Activated CD4-positive, alpha-beta memory T cell treated with anti-CD3 and anti-CD28 coated beads for 36 hours (primary cell): ENCODE measurements at regions not wholly inside any gene's neighbourhood (a gene's known extent, or its start where the extent isn't known, plus 50 kb on each side); places are given as distances from the start of the nearest gene placed in this dataset.
"Not testable (repeated sequence)": the region's sequence is repeated elsewhere in the genome, so short reads cannot be mapped to it uniquely, and the experiment has no call there.

ENCODE experiments used
- CTCF ChIA-PET: fragments of 350-600 bp; sonication (Branson Sonifier 250); formaldehyde crosslinking; loops from one replicate; lab custom pipeline; 2021; ENCODE audit warnings: antibody characterized with exemption, inconsistent platforms; lab: Charles Lee
- POLR2A ChIA-PET: fragments of 350-600 bp; sonication (Branson Sonifier 250); formaldehyde crosslinking; loops from one replicate; lab custom pipeline; 2021; ENCODE audit warnings: antibody characterized with exemption; lab: Charles Lee
- DNase-seq: peaks from one replicate; pipeline ENCODE4 v3.0.0-alpha.2; 2020
- H3K27ac Mint-ChIP-seq: one replicate; pipeline ENCODE4 v1.8.0; 2021; ENCODE audit warnings: mixed read lengths
- H3K27me3 Mint-ChIP-seq: one replicate; pipeline ENCODE4 v1.8.0; 2021; ENCODE audit warnings: mixed read lengths
- H3K36me3 Mint-ChIP-seq: one replicate; pipeline ENCODE4 v1.8.0; 2021; ENCODE audit warnings: mixed read lengths
- H3K4me1 Mint-ChIP-seq: one replicate; pipeline ENCODE4 v1.8.0; 2021; ENCODE audit warnings: low read depth, mixed read lengths
- H3K4me3 Mint-ChIP-seq: one replicate; pipeline ENCODE4 v1.8.0; 2021; ENCODE audit warnings: mild to moderate bottlenecking, mixed read lengths
- H3K9me3 Mint-ChIP-seq: one replicate; pipeline ENCODE4 v1.8.0; 2021; ENCODE audit warnings: mixed read lengths
- intact Hi-C: fragments of 100-400 bp; cut with micrococcal nuclease; formaldehyde crosslinking; loops from one replicate; pipeline ENCODE4 v1.15.1; 2023

DNA sequence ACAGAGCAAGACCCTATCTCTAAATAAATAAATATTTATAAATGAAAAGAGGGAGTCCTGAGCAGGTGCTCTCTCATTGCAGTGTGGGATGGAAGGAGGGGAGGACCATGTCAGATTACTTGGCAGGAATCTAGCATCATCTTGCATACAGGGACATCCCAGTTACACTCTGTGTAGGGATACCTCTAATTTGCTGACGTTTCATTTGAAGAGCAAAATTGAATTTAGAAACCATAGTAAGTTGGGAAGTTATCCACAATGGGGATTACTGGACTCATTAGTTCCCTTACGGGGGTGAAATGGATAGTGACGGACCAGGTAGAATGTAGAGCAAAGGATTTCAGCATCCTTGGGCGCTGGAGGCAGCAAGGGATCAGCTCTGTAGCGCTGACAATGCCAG lies 52.1 kb downstream of the ARHGEF18 start:
- H3K27ac Mint-ChIP-seq, result no peak overlapping the region
- peaks cover 20% of the 10 kb centered on the region for H3K4me1 Mint-ChIP-seq
- H3K27me3 Mint-ChIP-seq, result no peaks in the 10 kb centered on the region
- intact Hi-C loops, result no loop called here
- DNase-seq, result no peak
- no peaks in the 10 kb centered on the region for H3K9me3 Mint-ChIP-seq
- ChIA-PET POLR2A (no interaction called here), CTCF (interaction anchor here (0.6 to 0.9 kb wide), 2 partner anchors 20 to 227 kb away, joined by 3 read pairs; no protein-coding TSS in a partner anchor)
- no peak overlapping the region for H3K4me3 Mint-ChIP-seq
- H3K36me3 Mint-ChIP-seq, result peaks cover 7% of the 10 kb centered on the region

DNA sequence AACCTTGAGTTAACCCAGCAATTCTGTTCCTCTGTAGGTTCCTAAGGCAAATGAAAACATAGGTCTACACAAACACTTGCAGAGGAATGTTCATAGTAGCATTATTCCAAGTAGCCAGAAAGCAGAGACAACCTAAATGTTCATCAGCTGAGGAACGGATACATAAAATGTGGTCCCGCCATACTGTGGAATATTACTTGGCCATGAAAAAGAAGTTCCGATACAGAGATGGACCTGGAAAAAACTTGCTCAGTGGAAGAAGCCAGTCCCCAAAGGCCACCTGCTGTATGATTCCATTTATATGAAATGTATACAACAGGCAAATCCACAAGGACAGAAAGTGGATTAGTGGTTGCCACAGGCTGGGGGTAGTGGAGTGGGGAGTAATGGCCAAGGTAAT lies 53.0 kb downstream of the ARHGEF18 start:
- intact Hi-C loops, result no loop called here
- no peak overlapping the region for H3K4me3 Mint-ChIP-seq
- H3K4me1 Mint-ChIP-seq, result peaks cover 14% of the 10 kb centered on the region
- H3K27me3 Mint-ChIP-seq, result no peaks in the 10 kb centered on the region
- DNase-seq, result no peak
- ChIA-PET CTCF (no interaction called here), POLR2A (no interaction called here)
- peaks cover 7% of the 10 kb centered on the region for H3K36me3 Mint-ChIP-seq
- no peaks in the 10 kb centered on the region for H3K9me3 Mint-ChIP-seq
- H3K27ac Mint-ChIP-seq, result no peak overlapping the region

DNA sequence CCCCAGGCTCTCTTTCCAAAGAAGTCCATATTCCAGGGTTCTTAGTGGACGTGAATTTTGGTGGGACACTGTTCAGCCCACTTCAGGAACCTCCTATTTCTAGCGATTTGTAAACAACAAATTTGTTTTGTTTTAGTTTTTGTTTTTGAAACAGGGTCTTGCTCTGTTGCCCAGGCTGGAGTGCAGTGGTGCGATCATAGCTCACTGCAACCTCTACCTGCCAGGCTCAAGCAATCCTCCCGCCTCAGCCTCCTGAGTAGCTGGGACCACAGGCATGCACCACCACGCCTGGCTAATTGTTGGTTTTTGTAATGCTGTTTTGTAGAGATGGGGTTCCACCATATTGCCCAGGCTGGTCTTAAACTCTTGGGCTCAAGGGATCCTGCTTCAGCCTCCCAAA lies 56.7 kb downstream of the ARHGEF18 start:
- H3K4me3 Mint-ChIP-seq, H3K9me3 Mint-ChIP-seq, DNase-seq, intact Hi-C loops, H3K36me3 Mint-ChIP-seq, H3K27me3 Mint-ChIP-seq, CTCF ChIA-PET, H3K27ac Mint-ChIP-seq, POLR2A ChIA-PET: not testable (repeated sequence)
- peaks cover 14% of the 10 kb centered on the region for H3K4me1 Mint-ChIP-seq

DNA sequence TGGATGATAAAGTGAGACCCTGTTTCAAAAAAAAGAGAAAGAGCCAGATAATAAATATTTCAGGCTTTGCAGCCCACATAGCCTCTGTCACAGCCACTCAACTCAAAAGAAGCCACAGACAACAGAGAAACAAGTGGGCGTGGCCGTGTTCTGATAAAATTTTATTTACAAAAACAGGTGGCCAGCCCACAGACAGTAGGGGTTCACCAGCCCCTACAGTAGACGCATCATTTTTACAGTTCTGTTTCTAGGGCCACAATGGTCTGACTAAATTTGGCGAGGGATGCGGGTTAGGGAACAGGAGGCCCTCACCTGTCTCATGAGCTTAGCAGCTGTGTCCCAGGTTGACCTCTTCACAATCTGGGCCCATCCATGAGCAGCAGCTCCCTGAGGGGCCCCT lies 59.5 kb downstream of the ARHGEF18 start:
- H3K27me3 Mint-ChIP-seq, result no peaks in the 10 kb centered on the region

DNA sequence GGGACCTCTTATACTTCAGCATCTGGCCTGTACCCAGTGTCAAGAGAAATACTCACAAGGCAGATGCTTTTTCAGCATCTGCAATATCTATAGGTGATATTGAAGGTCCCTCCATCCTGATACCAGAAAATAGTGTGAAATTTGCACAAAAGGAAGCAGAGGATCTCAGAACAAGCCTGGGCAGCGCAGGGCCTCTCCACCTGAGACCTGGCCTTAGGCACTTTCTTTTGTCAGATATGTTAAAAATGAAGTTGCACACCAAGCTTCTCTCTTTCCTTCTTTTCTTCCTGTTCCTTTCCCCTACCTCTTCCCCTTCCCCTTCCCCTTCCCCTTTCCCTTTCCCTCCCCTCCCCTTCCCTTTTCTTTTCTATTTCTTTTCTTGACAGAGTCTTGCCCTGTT lies 62.2 kb downstream of the ARHGEF18 start:
- peaks cover 18% of the 10 kb centered on the region for H3K4me1 Mint-ChIP-seq
- H3K9me3 Mint-ChIP-seq, result no peaks in the 10 kb centered on the region
- peaks cover 8% of the 10 kb centered on the region for H3K36me3 Mint-ChIP-seq
- intact Hi-C loops, result no loop called here
- no peaks in the 10 kb centered on the region for H3K27me3 Mint-ChIP-seq
- POLR2A ChIA-PET, result no interaction called here
- CTCF ChIA-PET, result no interaction called here
- DNase-seq, result no peak
- H3K4me3 Mint-ChIP-seq, result no peak overlapping the region
- H3K27ac Mint-ChIP-seq, result no peak overlapping the region

More for the DNA sequence above, 59.5 kb downstream of the ARHGEF18 start:
- no peaks in the 10 kb centered on the region for H3K9me3 Mint-ChIP-seq
- H3K36me3 Mint-ChIP-seq, result peaks cover 12% of the 10 kb centered on the region
- no peak for DNase-seq
- CTCF ChIA-PET, result no interaction called here
- H3K27ac Mint-ChIP-seq, result peak overlapping the region; percentile 11
- intact Hi-C loops, result no loop called here
- peaks cover 18% of the 10 kb centered on the region for H3K4me1 Mint-ChIP-seq
- POLR2A ChIA-PET, result no interaction called here
- no peak overlapping the region for H3K4me3 Mint-ChIP-seq

DNA sequence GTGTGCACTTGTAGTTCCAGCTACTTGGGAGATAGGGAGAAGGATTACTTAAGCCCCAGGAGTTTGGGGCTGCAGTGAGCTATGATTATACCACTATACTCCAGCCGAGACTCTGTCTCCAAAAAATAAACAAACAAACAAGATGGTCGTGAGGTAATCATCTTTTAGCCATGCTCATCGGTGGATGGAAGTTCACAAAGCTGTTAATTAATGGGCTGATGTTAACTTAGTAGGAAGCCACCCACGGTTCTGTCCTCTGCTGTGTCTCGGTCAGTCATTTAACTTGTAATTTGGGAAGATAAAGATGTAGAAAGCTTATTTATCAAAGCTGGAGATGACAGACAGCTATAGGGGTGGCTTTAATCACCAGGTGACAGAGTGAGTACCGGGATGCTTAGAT lies 64.9 kb downstream of the ARHGEF18 start:
- intact Hi-C loops, result no loop called here
- POLR2A ChIA-PET, result interaction anchor here (0.6 kb wide), 1 partner anchor 19 kb away, joined by 4 read pairs; no protein-coding TSS in a partner anchor
- no peaks in the 10 kb centered on the region for H3K9me3 Mint-ChIP-seq
- peaks cover 7% of the 10 kb centered on the region for H3K36me3 Mint-ChIP-seq
- H3K27ac Mint-ChIP-seq, result no peak overlapping the region
- CTCF ChIA-PET, result interaction anchor here (0.9 to 1.3 kb wide), 2 partner anchors 47 to 59 kb away, joined by 3 read pairs; no protein-coding TSS in a partner anchor
- no peaks in the 10 kb centered on the region for H3K27me3 Mint-ChIP-seq
- no peak overlapping the region for H3K4me3 Mint-ChIP-seq
- H3K4me1 Mint-ChIP-seq, result peaks cover 14% of the 10 kb centered on the region
- DNase-seq, result no peak

DNA sequence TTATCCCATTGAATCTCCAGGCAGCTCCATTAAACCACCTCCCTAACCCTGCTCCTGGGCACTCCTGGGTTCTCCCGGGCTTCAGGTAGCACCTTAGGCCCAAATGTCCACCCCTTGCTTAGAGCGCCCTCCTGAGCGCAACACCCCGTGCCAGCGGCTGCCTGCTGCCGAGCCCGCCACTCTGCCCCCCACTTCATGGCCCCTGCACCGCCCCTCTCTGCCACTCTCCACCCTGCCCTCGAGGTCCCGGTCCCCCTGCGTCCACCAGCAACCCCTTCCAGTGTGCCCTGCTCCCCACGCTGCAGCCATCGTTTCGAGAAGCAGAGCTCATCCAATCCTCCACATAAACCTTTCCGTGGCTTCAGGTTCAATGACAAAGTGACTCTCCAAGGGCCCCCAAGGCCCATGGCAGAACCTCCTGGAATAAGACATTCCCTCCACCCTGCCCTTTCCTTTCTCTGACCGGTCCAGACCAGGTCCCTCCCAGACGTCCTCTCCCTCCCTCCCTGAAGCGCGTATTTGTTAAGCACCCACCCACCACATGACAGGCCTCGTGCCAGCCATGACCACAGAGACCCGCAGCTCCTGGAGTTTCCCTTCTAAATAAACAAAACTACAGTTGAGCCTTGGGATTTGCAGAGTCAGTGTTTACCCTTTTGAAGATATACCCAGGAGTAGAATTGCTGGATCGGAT lies 66.6 kb downstream of the ARHGEF18 start:
- ChIA-PET CTCF (no interaction called here), POLR2A (no interaction called here)
- Mint-ChIP-seq H3K36me3 (peaks cover 6% of the 10 kb centered on the region), H3K9me3 (no peaks in the 10 kb centered on the region), H3K27me3 (no peaks in the 10 kb centered on the region), H3K4me1 (peaks cover 10% of the 10 kb centered on the region), H3K4me3 (no peak overlapping the region), H3K27ac (no peak overlapping the region)
- intact Hi-C loops, result no loop called here
- DNase-seq, result no peak

DNA sequence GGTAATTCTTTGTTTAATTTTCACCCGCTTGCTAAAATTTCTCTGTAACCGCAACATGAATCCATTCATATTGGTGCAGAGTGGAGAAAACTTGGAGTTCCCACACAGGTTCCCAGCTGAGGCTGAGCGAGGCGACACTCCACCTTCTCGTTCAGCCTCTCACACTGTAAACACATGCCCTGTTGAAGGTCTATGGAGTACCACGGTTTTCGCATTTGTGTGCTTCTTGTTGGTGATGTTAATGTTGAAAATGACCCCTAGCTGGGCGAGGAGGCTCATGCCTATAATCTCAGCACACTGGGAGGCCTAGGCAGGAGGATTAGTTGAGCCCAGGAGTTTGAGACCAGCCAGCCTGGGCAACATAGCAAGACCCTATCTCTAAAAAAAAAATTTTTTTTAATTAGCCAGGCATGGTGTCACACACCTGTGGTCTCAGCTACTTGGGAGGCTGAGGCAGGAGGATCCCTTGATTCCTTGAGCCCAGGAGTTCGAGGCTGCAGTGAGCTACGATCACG lies 67.2 kb downstream of the ARHGEF18 start:
- H3K4me1 Mint-ChIP-seq, result peaks cover 10% of the 10 kb centered on the region
- ChIA-PET POLR2A (no interaction called here), CTCF (no interaction called here)
- no peak overlapping the region for H3K27ac Mint-ChIP-seq
- H3K27me3 Mint-ChIP-seq, result no peaks in the 10 kb centered on the region
- H3K9me3 Mint-ChIP-seq, result no peaks in the 10 kb centered on the region
- H3K4me3 Mint-ChIP-seq, result no peak overlapping the region
- no peak for DNase-seq
- peaks cover 8% of the 10 kb centered on the region for H3K36me3 Mint-ChIP-seq
- intact Hi-C loops, result no loop called here

DNA sequence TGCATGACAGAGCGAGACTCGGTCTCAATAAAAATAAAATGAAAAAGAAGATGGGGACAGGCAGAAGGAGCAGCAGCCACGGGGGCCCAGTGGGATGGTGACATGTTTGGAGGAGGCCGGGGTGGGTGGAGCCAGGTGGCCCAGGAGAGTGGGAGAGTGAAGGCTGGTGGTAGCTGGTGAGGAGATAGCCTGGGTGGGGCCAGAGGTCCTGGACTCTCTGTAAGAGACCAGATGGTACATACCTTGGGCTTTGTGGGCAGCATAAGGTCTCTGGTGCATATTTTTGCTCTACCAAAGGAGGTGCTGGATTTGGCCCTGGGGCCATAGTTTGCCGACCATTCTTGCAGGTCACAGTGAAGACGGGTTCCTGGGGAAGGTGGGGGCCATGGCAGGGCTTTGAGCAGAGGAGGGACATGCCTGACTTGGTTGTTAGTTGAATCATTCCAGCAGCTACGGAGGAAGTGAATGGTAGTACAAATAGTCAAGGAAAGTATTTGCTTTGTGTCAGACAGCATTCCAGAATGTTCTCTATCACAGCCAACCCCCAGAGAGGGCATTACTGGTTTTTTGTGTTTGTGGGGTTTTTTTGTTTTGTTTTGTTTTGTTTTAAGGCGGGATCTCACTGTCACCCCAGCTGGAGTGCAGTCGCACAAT lies 69.1 kb downstream of the ARHGEF18 start:
- H3K4me3 Mint-ChIP-seq, result no peak overlapping the region
- DNase-seq, result no peak
- CTCF ChIA-PET, result no interaction called here
- peaks cover 6% of the 10 kb centered on the region for H3K36me3 Mint-ChIP-seq
- intact Hi-C loops, result no loop called here
- POLR2A ChIA-PET, result no interaction called here
- no peaks in the 10 kb centered on the region for H3K27me3 Mint-ChIP-seq
- no peaks in the 10 kb centered on the region for H3K9me3 Mint-ChIP-seq
- peaks cover 7% of the 10 kb centered on the region for H3K4me1 Mint-ChIP-seq
- peak overlapping the region; percentile 9 for H3K27ac Mint-ChIP-seq

DNA sequence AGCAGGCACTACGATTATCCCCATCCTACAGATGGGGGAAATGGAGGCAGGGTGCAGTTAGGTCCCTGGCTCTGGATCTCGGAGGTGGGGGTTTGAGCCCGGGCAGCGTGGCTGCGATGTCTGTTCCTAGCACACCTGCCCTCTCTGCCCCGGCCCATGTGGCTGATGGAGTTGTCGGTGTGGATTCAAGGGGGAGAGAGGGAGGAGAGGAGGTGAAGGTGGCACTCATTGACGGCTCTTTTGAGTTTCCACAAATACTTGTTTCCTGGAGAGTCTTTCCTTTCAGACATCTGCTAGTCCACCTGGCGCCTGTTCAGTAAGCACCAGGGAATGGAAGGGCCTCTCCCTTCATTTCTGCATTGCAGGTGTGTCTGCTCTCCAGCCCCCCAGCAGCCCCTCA lies 69.9 kb downstream of the ARHGEF18 start:
- no peaks in the 10 kb centered on the region for H3K9me3 Mint-ChIP-seq
- H3K36me3 Mint-ChIP-seq, result peaks cover 5% of the 10 kb centered on the region
- ChIA-PET POLR2A (no interaction called here), CTCF (no interaction called here)
- peaks cover 6% of the 10 kb centered on the region for H3K4me1 Mint-ChIP-seq
- H3K4me3 Mint-ChIP-seq, result no peak overlapping the region
- no peak for DNase-seq
- intact Hi-C loops, result no loop called here
- H3K27ac Mint-ChIP-seq, result no peak overlapping the region
- H3K27me3 Mint-ChIP-seq, result no peaks in the 10 kb centered on the region

DNA sequence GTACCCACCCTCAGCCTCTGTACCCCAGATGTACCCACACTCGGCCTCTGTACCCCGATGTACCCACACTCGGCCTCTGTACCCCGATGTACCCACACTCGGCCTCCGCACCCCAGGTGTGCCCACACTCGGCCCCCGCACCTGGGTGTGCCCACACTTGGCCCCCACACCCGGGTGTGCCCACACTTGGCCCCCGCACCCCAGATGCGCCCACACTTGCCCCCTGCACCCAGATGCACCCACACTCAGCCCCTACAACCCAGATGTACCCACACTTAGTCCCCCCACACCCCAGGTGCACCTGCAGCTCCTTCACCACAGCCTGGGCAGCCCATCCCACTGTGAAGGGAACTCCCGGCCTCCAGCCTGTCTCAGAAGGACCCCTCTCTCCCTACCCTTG lies 69.7 kb downstream of the PEX11G start:
- intact Hi-C loops, result no loop called here

DNA sequence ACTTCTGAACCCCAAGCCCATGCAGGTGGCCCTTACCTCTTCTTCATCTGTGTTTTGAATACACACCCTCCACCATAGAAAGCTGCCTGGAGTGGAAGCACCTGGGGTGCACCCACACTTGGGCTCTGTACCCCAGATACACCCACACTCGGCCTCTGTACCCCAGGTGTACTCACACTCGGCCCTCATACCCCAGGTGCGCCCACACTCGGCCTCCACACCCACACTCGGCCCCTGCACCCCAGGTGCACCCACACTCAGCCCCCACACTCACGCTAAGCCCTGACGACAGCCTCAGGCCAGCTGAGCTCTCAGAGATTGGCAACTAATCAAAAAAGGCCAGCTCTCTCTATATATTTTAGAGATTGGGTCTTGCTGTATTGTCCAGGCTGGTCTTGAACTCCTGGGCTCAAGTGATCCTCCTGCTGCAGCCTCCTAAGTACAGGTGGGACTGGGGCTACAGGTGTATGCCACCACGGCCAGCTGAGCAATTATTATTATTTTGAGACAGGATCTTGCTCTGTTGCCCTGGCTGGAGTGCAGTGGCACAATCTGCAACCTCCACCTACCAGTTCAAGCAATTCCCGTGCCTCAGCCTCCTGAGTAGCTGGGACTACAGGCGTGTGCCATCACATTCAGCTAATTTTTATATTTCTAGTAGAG lies 68.9 kb downstream of the PEX11G start:
- Mint-ChIP-seq H3K27ac (peak overlapping the region; percentile 54), H3K4me3 (no peak overlapping the region), H3K27me3 (no peaks in the 10 kb centered on the region), H3K4me1 (peaks cover 4% of the 10 kb centered on the region), H3K36me3 (peaks cover 6% of the 10 kb centered on the region), H3K9me3 (no peaks in the 10 kb centered on the region)
- DNase-seq, result no peak
- POLR2A ChIA-PET, result no interaction called here
- CTCF ChIA-PET, result no interaction called here
- intact Hi-C loops, result no loop called here

More for the DNA sequence above, 69.7 kb downstream of the PEX11G start:
- Mint-ChIP-seq H3K4me1 (peaks cover 2% of the 10 kb centered on the region), H3K9me3 (no peaks in the 10 kb centered on the region), H3K27ac (no peak overlapping the region), H3K36me3 (peaks cover 6% of the 10 kb centered on the region), H3K27me3 (no peaks in the 10 kb centered on the region), H3K4me3 (no peak overlapping the region)
- no peak for DNase-seq
- POLR2A ChIA-PET, result no interaction called here
- CTCF ChIA-PET, result no interaction called here
